K562 (cell line): ENCODE measurements at regions not wholly inside any gene's neighbourhood (a gene's known extent, or its start where the extent isn't known, plus 50 kb on each side); places are given as distances from the start of the nearest gene placed in this dataset.

Experiments
- CEBPB ChIP-seq: fragments of 450-650 bp; IDR thresholded peaks from 2 replicates; pipeline ENCODE4 v1.6.1; 2016; ENCODE audit warnings: missing genetic modification characterization, missing compliant biosample characterization
- HNRNPUL1 ChIP-seq: fragments of 200-400 bp; formaldehyde crosslinking; IDR thresholded peaks from 2 replicates; pipeline ENCODE4 v1.6.1; 2017; ENCODE audit warnings: low read length
- LARP7 ChIP-seq: fragments of 450-650 bp; IDR thresholded peaks from 2 replicates; pipeline ENCODE4 v1.6.1; 2016
- POLR2A ChIP-seq: fragments of 450-650 bp; conservative IDR thresholded peaks from 2 replicates; pipeline ENCODE4 v1.6.1; 2016
- U2AF2 ChIP-seq: fragments of 200-400 bp; formaldehyde crosslinking; optimal IDR thresholded peaks from 2 replicates; pipeline ENCODE3; 2017; ENCODE audit warnings: low read depth, mild to moderate bottlenecking, low read length
- ZFPM2 ChIP-seq: fragments of 250-450 bp; sonication (Bioruptor Pico); IDR thresholded peaks from 2 replicates; pipeline ENCODE4 v1.5.1; 2022; ENCODE audit warnings: mild to moderate bottlenecking
- ZKSCAN1 ChIP-seq: fragments of 150-350 bp; IDR thresholded peaks from 2 replicates; pipeline ENCODE4 v1.6.1; 2016; ENCODE audit warnings: low read depth, low read length
- TF ChIP-seq, protein P1 (sequence below), 2 experiments: fragments of 200-800 bp in 1 of 2; sonication (Bioruptor generic) in 1 of 2; sonication (generic) in 1 of 2; formaldehyde crosslinking in 1 of 2; IDR thresholded peaks in 1 of 2; conservative IDR thresholded peaks in 1 of 2; 2 replicates each; pipeline versions ENCODE4 v1.5.0 to v1.6.1; 2016 to 2020; ENCODE audit warnings: missing compliant biosample characterization in 1 of 2, missing genetic modification characterization in 1 of 2, missing genetic modification reagents in 1 of 2
- TF ChIP-seq, protein P2 (sequence below): fragments of 450-650 bp; conservative IDR thresholded peaks from 2 replicates; pipeline ENCODE4 v1.6.1; 2016; ENCODE audit warnings: missing genetic modification characterization, low read depth, mild to moderate bottlenecking, missing compliant biosample characterization, moderate library complexity
- TF ChIP-seq, protein P3 (sequence below), 2 experiments: fragments of 450-650 bp in 1 of 2; IDR thresholded peaks; 2 replicates each; pipeline ENCODE4 v1.6.1; 2011 to 2017; ENCODE audit warnings: low read depth in 2 of 2, antibody characterized with exemption in 1 of 2, borderline replicate concordance in 1 of 2, low read length in 1 of 2, mild to moderate bottlenecking in 1 of 2, mixed read lengths in 1 of 2; ENCODE audit not compliant: control insufficient read depth in 1 of 2
- TF ChIP-seq, protein P4 (sequence below): fragments of 450-650 bp; IDR thresholded peaks from 2 replicates; pipeline ENCODE4 v1.6.1; 2017; ENCODE audit warnings: antibody characterized with exemption

DNA sequence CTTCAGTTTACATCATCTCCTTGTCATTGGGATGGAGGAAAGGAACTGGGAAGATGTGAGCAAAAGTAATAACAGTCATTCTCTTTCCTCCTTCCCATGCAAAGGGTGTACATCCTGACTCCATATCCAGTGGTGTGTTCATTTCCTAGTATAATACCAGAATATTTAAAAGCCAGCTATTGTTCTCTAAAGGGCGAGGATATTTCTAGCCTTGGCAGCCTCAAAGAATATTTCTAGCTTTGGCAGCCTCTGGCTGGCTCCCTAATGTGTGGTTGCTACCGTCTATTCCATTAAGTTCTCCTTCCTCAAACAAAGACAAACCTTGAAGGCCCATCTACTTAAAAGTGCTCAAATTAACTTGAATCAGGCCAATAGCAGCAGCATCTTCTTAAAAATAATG lies 114.0 kb downstream of the FAM76B start (continued):
- TF ChIP-seq, protein P1, sequence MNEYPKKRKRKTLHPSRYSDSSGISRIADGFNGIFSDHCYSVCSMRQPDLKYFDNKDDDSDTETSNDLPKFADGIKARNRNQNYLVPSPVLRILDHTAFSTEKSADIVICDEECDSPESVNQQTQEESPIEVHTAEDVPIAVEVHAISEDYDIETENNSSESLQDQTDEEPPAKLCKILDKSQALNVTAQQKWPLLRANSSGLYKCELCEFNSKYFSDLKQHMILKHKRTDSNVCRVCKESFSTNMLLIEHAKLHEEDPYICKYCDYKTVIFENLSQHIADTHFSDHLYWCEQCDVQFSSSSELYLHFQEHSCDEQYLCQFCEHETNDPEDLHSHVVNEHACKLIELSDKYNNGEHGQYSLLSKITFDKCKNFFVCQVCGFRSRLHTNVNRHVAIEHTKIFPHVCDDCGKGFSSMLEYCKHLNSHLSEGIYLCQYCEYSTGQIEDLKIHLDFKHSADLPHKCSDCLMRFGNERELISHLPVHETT (CRISPR knock-in tag; conservative IDR thresholded peaks at IDR 0.05 in 1 of 2, IDR thresholded peaks at IDR 0.05 in 1 of 2): no peak
- TF ChIP-seq, protein P2, sequence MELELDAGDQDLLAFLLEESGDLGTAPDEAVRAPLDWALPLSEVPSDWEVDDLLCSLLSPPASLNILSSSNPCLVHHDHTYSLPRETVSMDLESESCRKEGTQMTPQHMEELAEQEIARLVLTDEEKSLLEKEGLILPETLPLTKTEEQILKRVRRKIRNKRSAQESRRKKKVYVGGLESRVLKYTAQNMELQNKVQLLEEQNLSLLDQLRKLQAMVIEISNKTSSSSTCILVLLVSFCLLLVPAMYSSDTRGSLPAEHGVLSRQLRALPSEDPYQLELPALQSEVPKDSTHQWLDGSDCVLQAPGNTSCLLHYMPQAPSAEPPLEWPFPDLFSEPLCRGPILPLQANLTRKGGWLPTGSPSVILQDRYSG: no peak
- TF ChIP-seq U2AF2 (no peak), HNRNPUL1 (no peak), LARP7 (no peak), POLR2A (no peak), CEBPB (tag) (no peak), ZKSCAN1 (no peak), ZFPM2 (CRISPR knock-in tag) (no peak)
- TF ChIP-seq, protein P3, sequence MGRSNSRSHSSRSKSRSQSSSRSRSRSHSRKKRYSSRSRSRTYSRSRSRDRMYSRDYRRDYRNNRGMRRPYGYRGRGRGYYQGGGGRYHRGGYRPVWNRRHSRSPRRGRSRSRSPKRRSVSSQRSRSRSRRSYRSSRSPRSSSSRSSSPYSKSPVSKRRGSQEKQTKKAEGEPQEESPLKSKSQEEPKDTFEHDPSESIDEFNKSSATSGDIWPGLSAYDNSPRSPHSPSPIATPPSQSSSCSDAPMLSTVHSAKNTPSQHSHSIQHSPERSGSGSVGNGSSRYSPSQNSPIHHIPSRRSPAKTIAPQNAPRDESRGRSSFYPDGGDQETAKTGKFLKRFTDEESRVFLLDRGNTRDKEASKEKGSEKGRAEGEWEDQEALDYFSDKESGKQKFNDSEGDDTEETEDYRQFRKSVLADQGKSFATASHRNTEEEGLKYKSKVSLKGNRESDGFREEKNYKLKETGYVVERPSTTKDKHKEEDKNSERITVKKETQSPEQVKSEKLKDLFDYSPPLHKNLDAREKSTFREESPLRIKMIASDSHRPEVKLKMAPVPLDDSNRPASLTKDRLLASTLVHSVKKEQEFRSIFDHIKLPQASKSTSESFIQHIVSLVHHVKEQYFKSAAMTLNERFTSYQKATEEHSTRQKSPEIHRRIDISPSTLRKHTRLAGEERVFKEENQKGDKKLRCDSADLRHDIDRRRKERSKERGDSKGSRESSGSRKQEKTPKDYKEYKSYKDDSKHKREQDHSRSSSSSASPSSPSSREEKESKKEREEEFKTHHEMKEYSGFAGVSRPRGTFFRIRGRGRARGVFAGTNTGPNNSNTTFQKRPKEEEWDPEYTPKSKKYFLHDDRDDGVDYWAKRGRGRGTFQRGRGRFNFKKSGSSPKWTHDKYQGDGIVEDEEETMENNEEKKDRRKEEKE (IDR thresholded peaks at IDR 0.05; ENCODE audit: borderline replicate concordance in 1 of 2, control insufficient read depth in 1 of 2, low read depth in 2 of 2, low read length in 1 of 2): no peak
- TF ChIP-seq, protein P4, sequence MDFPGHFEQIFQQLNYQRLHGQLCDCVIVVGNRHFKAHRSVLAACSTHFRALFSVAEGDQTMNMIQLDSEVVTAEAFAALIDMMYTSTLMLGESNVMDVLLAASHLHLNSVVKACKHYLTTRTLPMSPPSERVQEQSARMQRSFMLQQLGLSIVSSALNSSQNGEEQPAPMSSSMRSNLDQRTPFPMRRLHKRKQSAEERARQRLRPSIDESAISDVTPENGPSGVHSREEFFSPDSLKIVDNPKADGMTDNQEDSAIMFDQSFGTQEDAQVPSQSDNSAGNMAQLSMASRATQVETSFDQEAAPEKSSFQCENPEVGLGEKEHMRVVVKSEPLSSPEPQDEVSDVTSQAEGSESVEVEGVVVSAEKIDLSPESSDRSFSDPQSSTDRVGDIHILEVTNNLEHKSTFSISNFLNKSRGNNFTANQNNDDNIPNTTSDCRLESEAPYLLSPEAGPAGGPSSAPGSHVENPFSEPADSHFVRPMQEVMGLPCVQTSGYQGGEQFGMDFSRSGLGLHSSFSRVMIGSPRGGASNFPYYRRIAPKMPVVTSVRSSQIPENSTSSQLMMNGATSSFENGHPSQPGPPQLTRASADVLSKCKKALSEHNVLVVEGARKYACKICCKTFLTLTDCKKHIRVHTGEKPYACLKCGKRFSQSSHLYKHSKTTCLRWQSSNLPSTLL: no peak
